ENCODE measurements at regions not wholly inside any gene's neighbourhood (a gene's known extent, or its start where the extent isn't known, plus 50 kb on each side); places are given as distances from the start of the nearest gene placed in this dataset.

DNA sequence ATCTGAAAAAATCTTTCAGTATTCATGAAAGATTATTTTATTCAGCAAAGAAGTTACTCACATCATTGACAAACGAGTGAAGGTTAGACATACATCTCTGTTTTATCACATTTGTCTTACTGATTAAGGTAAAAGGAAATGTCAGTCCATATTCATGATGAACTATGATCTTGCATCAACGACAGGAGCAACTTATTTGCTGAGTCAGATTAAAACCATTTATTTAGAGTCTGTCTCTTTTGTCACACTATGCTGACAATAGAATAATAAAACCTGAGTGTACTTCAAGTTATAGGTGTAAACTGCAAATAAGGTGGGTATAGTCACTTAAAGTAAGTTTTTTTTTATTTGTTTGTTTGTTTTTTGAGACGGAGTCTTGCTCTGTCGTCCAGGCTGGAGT, 216.5 kb upstream of the SEMA3C start:
- CTCF ChIA-PET: no interaction called here
- POLR2A ChIA-PET: no interaction called here
- TF ChIP-seq, protein P1, sequence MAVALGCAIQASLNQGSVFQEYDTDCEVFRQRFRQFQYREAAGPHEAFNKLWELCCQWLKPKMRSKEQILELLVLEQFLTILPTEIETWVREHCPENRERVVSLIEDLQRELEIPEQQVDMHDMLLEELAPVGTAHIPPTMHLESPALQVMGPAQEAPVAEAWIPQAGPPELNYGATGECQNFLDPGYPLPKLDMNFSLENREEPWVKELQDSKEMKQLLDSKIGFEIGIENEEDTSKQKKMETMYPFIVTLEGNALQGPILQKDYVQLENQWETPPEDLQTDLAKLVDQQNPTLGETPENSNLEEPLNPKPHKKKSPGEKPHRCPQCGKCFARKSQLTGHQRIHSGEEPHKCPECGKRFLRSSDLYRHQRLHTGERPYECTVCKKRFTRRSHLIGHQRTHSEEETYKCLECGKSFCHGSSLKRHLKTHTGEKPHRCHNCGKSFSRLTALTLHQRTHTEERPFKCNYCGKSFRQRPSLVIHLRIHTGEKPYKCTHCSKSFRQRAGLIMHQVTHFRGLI (tag by site-specific recombination; IDR thresholded peaks at IDR 0.05): no peak
- TF ChIP-seq, protein P2, sequence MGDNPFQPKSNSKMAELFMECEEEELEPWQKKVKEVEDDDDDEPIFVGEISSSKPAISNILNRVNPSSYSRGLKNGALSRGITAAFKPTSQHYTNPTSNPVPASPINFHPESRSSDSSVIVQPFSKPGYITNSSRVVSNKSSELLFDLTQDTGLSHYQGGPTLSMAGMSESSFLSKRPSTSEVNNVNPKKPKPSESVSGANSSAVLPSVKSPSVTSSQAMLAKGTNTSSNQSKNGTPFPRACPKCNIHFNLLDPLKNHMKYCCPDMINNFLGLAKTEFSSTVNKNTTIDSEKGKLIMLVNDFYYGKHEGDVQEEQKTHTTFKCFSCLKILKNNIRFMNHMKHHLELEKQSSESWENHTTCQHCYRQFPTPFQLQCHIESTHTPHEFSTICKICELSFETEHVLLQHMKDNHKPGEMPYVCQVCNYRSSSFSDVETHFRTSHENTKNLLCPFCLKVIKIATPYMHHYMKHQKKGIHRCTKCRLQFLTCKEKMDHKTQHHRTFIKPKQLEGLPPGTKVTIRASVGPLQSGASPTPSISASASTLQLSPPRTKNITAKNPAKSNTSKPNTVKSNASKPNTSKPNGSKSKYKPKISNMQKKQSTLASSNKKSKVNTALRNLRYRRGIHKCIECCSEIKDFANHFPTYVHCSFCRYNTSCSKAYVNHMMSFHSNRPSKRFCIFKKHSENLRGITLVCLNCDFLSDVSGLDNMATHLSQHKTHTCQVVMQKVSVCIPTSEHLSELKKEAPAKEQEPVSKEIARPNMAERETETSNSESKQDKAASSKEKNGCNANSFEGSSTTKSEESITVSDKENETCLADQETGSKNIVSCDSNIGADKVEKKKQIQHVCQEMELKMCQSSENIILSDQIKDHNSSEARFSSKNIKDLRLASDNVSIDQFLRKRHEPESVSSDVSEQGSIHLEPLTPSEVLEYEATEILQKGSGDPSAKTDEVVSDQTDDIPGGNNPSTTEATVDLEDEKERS (tag by site-specific recombination; IDR thresholded peaks at IDR 0.05): no peak
- no peak for TF ChIP-seq TRIM28 (IDR thresholded peaks at IDR 0.05; ENCODE audit: borderline replicate concordance, low read length)
- TF ChIP-seq ZNF610 (tag by site-specific recombination; IDR thresholded peaks at IDR 0.05; ENCODE audit: borderline replicate concordance): no peak
- no peak for TF ChIP-seq ZSCAN30 (tag by site-specific recombination; IDR thresholded peaks at IDR 0.05)
- no peaks in the 10 kb centered on the region for H3K9me3 ChIP-seq (ENCODE audit: control insufficient read depth, insufficient read depth, low read depth, low read length)
- no peak overlapping the region for H3K4me3 ChIP-seq (ENCODE audit: low read depth, low read length)
- no peak overlapping the region for H3K27ac ChIP-seq (ENCODE audit: extremely low read depth, low read depth, low read length)
- no peaks in the 10 kb centered on the region for H3K4me1 ChIP-seq (ENCODE audit: control insufficient read depth, insufficient read depth, low read length)
- no peaks in the 10 kb centered on the region for H3K36me3 ChIP-seq (ENCODE audit: control insufficient read depth in 2 of 2, insufficient read depth in 1 of 2, low read length in 2 of 2)

DNA sequence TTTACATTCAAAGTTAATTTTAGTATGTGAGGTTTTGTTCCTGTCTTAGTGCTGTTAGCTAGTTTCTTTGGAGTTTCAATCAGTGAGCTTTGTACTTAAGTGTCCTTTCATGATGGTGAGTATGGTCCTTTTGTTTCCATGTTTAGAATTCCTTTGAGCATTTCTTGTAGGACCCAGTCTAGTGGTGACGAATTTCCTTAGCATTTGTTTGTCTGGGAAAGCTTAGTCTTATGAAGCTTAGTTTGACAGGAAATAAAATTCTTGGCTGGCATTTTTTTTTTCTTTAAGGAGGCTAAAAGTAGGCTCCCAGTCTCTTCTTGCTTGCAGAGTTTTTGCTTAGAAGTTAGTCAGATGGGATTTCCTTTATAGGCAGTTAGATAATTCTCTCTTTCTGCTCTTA, 209.2 kb upstream of the SEMA3C start:
- no peak overlapping the region for H3K4me3 ChIP-seq (ENCODE audit: low read depth, low read length)
- H3K27ac ChIP-seq (ENCODE audit: extremely low read depth, low read depth, low read length): no peak overlapping the region
- no peak for TF ChIP-seq ZNF114 (tag by site-specific recombination; IDR thresholded peaks at IDR 0.05)
- TF ChIP-seq, protein P3, sequence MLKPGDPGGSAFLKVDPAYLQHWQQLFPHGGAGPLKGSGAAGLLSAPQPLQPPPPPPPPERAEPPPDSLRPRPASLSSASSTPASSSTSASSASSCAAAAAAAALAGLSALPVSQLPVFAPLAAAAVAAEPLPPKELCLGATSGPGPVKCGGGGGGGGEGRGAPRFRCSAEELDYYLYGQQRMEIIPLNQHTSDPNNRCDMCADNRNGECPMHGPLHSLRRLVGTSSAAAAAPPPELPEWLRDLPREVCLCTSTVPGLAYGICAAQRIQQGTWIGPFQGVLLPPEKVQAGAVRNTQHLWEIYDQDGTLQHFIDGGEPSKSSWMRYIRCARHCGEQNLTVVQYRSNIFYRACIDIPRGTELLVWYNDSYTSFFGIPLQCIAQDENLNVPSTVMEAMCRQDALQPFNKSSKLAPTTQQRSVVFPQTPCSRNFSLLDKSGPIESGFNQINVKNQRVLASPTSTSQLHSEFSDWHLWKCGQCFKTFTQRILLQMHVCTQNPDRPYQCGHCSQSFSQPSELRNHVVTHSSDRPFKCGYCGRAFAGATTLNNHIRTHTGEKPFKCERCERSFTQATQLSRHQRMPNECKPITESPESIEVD (tag by site-specific recombination; IDR thresholded peaks at IDR 0.05): no peak
- no peak for TF ChIP-seq ZNF175 (tag by site-specific recombination; IDR thresholded peaks at IDR 0.05)
- no peak for TF ChIP-seq ZNF654 (tag by site-specific recombination; IDR thresholded peaks at IDR 0.05; ENCODE audit: low read depth)
- no peak for TF ChIP-seq GFI1B (tag by site-specific recombination; IDR thresholded peaks at IDR 0.05)
- TF ChIP-seq ZNF138 (tag by site-specific recombination; IDR thresholded peaks at IDR 0.05; ENCODE audit: borderline replicate concordance): no peak
- TF ChIP-seq, protein P4, sequence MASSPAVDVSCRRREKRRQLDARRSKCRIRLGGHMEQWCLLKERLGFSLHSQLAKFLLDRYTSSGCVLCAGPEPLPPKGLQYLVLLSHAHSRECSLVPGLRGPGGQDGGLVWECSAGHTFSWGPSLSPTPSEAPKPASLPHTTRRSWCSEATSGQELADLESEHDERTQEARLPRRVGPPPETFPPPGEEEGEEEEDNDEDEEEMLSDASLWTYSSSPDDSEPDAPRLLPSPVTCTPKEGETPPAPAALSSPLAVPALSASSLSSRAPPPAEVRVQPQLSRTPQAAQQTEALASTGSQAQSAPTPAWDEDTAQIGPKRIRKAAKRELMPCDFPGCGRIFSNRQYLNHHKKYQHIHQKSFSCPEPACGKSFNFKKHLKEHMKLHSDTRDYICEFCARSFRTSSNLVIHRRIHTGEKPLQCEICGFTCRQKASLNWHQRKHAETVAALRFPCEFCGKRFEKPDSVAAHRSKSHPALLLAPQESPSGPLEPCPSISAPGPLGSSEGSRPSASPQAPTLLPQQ (tag by site-specific recombination; IDR thresholded peaks at IDR 0.05): no peak
- no peak for TF ChIP-seq ZNF169 (tag by site-specific recombination; IDR thresholded peaks at IDR 0.05)
- TF ChIP-seq KLF1 (tag by site-specific recombination; IDR thresholded peaks at IDR 0.05): no peak
- no peak for TF ChIP-seq ZBTB48 (tag by site-specific recombination; IDR thresholded peaks at IDR 0.05)
- TF ChIP-seq, protein P5, sequence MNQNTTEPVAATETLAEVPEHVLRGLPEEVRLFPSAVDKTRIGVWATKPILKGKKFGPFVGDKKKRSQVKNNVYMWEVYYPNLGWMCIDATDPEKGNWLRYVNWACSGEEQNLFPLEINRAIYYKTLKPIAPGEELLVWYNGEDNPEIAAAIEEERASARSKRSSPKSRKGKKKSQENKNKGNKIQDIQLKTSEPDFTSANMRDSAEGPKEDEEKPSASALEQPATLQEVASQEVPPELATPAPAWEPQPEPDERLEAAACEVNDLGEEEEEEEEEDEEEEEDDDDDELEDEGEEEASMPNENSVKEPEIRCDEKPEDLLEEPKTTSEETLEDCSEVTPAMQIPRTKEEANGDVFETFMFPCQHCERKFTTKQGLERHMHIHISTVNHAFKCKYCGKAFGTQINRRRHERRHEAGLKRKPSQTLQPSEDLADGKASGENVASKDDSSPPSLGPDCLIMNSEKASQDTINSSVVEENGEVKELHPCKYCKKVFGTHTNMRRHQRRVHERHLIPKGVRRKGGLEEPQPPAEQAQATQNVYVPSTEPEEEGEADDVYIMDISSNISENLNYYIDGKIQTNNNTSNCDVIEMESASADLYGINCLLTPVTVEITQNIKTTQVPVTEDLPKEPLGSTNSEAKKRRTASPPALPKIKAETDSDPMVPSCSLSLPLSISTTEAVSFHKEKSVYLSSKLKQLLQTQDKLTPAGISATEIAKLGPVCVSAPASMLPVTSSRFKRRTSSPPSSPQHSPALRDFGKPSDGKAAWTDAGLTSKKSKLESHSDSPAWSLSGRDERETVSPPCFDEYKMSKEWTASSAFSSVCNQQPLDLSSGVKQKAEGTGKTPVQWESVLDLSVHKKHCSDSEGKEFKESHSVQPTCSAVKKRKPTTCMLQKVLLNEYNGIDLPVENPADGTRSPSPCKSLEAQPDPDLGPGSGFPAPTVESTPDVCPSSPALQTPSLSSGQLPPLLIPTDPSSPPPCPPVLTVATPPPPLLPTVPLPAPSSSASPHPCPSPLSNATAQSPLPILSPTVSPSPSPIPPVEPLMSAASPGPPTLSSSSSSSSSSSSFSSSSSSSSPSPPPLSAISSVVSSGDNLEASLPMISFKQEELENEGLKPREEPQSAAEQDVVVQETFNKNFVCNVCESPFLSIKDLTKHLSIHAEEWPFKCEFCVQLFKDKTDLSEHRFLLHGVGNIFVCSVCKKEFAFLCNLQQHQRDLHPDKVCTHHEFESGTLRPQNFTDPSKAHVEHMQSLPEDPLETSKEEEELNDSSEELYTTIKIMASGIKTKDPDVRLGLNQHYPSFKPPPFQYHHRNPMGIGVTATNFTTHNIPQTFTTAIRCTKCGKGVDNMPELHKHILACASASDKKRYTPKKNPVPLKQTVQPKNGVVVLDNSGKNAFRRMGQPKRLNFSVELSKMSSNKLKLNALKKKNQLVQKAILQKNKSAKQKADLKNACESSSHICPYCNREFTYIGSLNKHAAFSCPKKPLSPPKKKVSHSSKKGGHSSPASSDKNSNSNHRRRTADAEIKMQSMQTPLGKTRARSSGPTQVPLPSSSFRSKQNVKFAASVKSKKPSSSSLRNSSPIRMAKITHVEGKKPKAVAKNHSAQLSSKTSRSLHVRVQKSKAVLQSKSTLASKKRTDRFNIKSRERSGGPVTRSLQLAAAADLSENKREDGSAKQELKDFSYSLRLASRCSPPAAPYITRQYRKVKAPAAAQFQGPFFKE (tag by site-specific recombination; IDR thresholded peaks at IDR 0.05; ENCODE audit: borderline replicate concordance): no peak
- no peak for TF ChIP-seq ZNF416 (tag by site-specific recombination; IDR thresholded peaks at IDR 0.05)
- no peak for TF ChIP-seq MEIS1 (CRISPR knock-in tag; IDR thresholded peaks at IDR 0.05; ENCODE audit: borderline replicate concordance)
- no peak for TF ChIP-seq ZSCAN16 (tag by site-specific recombination; IDR thresholded peaks at IDR 0.05)
- TF ChIP-seq ZNF292 (tag by site-specific recombination; IDR thresholded peaks at IDR 0.05; ENCODE audit: borderline replicate concordance, low read depth): no peak
- no peak for TF ChIP-seq ZNF768 (tag by site-specific recombination; IDR thresholded peaks at IDR 0.05)
- no peak for TF ChIP-seq ZNF184 (tag by site-specific recombination; IDR thresholded peaks at IDR 0.05)
- TF ChIP-seq ZNF560 (tag by site-specific recombination; IDR thresholded peaks at IDR 0.05; ENCODE audit: borderline replicate concordance): no peak
- POLR2A ChIA-PET: no interaction called here
- H3K9me3 ChIP-seq (ENCODE audit: control insufficient read depth, insufficient read depth, low read depth, low read length): no peaks in the 10 kb centered on the region
- H3K4me1 ChIP-seq (ENCODE audit: control insufficient read depth, insufficient read depth, low read length): no peaks in the 10 kb centered on the region
- no peaks in the 10 kb centered on the region for H3K36me3 ChIP-seq (ENCODE audit: control insufficient read depth in 2 of 2, insufficient read depth in 1 of 2, low read length in 2 of 2)
- CTCF ChIA-PET: interaction anchor here (0.6 kb wide), 1 partner anchor 30 kb away, joined by 3 read pairs; no protein-coding TSS in a partner anchor
